Calu3 (cell line): ENCODE measurements at regions not wholly inside any gene's neighbourhood (a gene's known extent, or its start where the extent isn't known, plus 50 kb on each side); places are given as distances from the start of the nearest gene placed in this dataset.

Experiments
- BruUV-seq: library from RNA; stranded (reverse); fragments of 400-500 nt; replicated peaks from 2 replicates; lab custom pipeline; 2021; lab: Mats Ljungman, UMichigan
- CTCF ChIA-PET: fragments of 300-600 bp; sonication (Branson Sonifier 250); formaldehyde crosslinking; loops from one replicate; lab custom pipeline; 2022; ENCODE audit warnings: antibody characterized with exemption; lab: Charles Lee
- DNase-seq: peaks from one replicate; pipeline ENCODE4 v3.0.0; 2022
- H3K27ac Mint-ChIP-seq: one replicate; pipeline ENCODE4 v1.8.0; 2022; ENCODE audit warnings: mixed read lengths; ENCODE audit not compliant: unreplicated experiment
- H3K27me3 Mint-ChIP-seq: one replicate; pipeline ENCODE4 v1.8.0; 2022; ENCODE audit warnings: mixed read lengths; ENCODE audit not compliant: unreplicated experiment
- H3K36me3 Mint-ChIP-seq: one replicate; pipeline ENCODE4 v1.8.0; 2022; ENCODE audit warnings: mild to moderate bottlenecking, moderate library complexity, mixed read lengths; ENCODE audit not compliant: insufficient read depth, unreplicated experiment
- H3K4me1 Mint-ChIP-seq: one replicate; pipeline ENCODE4 v1.8.0; 2022; ENCODE audit warnings: mild to moderate bottlenecking, low read depth, mixed read lengths; ENCODE audit not compliant: unreplicated experiment
- H3K4me3 Mint-ChIP-seq: one replicate; pipeline ENCODE4 v1.8.0; 2022; ENCODE audit warnings: mild to moderate bottlenecking, low read depth, moderate library complexity, mixed read lengths; ENCODE audit not compliant: unreplicated experiment
- H3K9me3 Mint-ChIP-seq: one replicate; pipeline ENCODE4 v1.8.0; 2022; ENCODE audit warnings: low read depth, mixed read lengths; ENCODE audit not compliant: unreplicated experiment
- intact Hi-C: fragments of 100-400 bp; cut with micrococcal nuclease; formaldehyde crosslinking; loops from one replicate; pipeline ENCODE4 v1.10.0; 2022; ENCODE audit not compliant: unreplicated experiment
- TF ChIP-seq, protein P1 (sequence below): fragments of 200-600 bp; IDR thresholded peaks from one replicate; pipeline ENCODE4 v1.8.0; 2022; ENCODE audit warnings: antibody characterized with exemption; ENCODE audit not compliant: unreplicated experiment

DNA sequence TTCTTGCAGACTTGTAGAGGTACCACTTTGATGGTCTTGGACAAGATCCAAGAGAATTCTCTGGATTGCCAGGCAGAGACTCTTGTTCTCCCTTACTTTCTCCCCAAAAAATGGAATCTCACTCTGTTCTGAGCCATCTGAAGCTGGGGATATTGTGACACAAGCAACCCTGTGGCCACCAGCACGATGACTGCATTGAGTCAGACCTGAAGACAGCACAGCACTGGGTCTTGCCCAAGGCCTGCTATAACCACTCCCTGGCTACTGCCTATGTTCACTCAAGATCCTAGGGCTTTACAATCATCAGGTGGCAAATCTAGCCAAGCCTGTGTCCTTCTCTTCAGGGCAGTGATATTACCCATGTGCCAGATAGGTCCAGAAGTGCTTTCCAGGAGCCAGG, 202.5 kb upstream of the SERP2 start:
- intact Hi-C loops, result no loop called here
- CTCF ChIA-PET, result no interaction called here
- peaks cover 4% of the 10 kb centered on the region for H3K9me3 Mint-ChIP-seq

GRCh38 chr13:44171861-44172260, 201.8 kb upstream of the SERP2 start:
- Mint-ChIP-seq H3K36me3 (no peaks in the 10 kb centered on the region), H3K4me1 (peaks cover 8% of the 10 kb centered on the region), H3K4me3 (no peak overlapping the region), H3K27me3 (no peaks in the 10 kb centered on the region), H3K9me3 (peaks cover 4% of the 10 kb centered on the region), H3K27ac (no peak overlapping the region)
- TF ChIP-seq, protein P1, sequence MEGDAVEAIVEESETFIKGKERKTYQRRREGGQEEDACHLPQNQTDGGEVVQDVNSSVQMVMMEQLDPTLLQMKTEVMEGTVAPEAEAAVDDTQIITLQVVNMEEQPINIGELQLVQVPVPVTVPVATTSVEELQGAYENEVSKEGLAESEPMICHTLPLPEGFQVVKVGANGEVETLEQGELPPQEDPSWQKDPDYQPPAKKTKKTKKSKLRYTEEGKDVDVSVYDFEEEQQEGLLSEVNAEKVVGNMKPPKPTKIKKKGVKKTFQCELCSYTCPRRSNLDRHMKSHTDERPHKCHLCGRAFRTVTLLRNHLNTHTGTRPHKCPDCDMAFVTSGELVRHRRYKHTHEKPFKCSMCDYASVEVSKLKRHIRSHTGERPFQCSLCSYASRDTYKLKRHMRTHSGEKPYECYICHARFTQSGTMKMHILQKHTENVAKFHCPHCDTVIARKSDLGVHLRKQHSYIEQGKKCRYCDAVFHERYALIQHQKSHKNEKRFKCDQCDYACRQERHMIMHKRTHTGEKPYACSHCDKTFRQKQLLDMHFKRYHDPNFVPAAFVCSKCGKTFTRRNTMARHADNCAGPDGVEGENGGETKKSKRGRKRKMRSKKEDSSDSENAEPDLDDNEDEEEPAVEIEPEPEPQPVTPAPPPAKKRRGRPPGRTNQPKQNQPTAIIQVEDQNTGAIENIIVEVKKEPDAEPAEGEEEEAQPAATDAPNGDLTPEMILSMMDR, result no peak
- intact Hi-C loops, result no loop called here
- CTCF ChIA-PET, result no interaction called here
- DNase-seq, result no peak
- BruUV-seq, result no TSS peak

More for the DNA sequence above, 202.5 kb upstream of the SERP2 start:
- no peak overlapping the region for H3K4me3 Mint-ChIP-seq
- no TSS peak for BruUV-seq
- H3K4me1 Mint-ChIP-seq, result peaks cover 8% of the 10 kb centered on the region
- DNase-seq, result no peak
- no peaks in the 10 kb centered on the region for H3K27me3 Mint-ChIP-seq
- no peaks in the 10 kb centered on the region for H3K36me3 Mint-ChIP-seq
- H3K27ac Mint-ChIP-seq, result no peak overlapping the region
- TF ChIP-seq, protein P1, result no peak

GRCh38 chr13:44172281-44172810, 201.3 kb upstream of the SERP2 start:
- Mint-ChIP-seq H3K27me3 (no peaks in the 10 kb centered on the region), H3K27ac (no peak overlapping the region), H3K36me3 (no peaks in the 10 kb centered on the region), H3K9me3 (peaks cover 4% of the 10 kb centered on the region), H3K4me3 (no peak overlapping the region), H3K4me1 (peaks cover 8% of the 10 kb centered on the region)
- intact Hi-C loops, result no loop called here
- TF ChIP-seq, protein P1, result no peak
- CTCF ChIA-PET, result no interaction called here
- DNase-seq, result no peak
- BruUV-seq, result no TSS peak

- H3K27me3 Mint-ChIP-seq, result no peaks in the 10 kb centered on the region
- CTCF ChIA-PET, result no interaction called here
- no peak overlapping the region for H3K4me3 Mint-ChIP-seq
- intact Hi-C loops, result no loop called here
- H3K27ac Mint-ChIP-seq, result peak overlapping the region; percentile 42
- H3K4me1 Mint-ChIP-seq, result peaks cover 8% of the 10 kb centered on the region
- TF ChIP-seq, protein P1, result no peak
- no peak for DNase-seq
- no peaks in the 10 kb centered on the region for H3K36me3 Mint-ChIP-seq
- peaks cover 7% of the 10 kb centered on the region for H3K9me3 Mint-ChIP-seq
- no TSS peak for BruUV-seq
These were observed 198.7 kb upstream of the SERP2 start for GRCh38 chr13:44174769-44175425.
